Upper lobe of left lung (tissue), 4 donors: ENCODE measurements at regions not wholly inside any gene's neighbourhood (a gene's known extent, or its start where the extent isn't known, plus 50 kb on each side); places are given as distances from the start of the nearest gene placed in this dataset.

ENCODE experiments used
- CTCF ChIP-seq, 6 experiments: fragments of 450-650 bp in 4 of 6; fragments of 200-600 bp in 2 of 6; sonication (generic) in 2 of 6; IDR thresholded peaks; one replicate each; pipeline ENCODE4 v1.5.1; 2016 to 2019; ENCODE audit warnings: antibody characterized with exemption in 6 of 6
- POLR2A ChIP-seq, 4 donors: fragments of 450-650 bp; IDR thresholded peaks; one replicate each; pipeline ENCODE4 v1.5.1; 2016 to 2017; ENCODE audit warnings: antibody characterized with exemption in 4 of 4, mild to moderate bottlenecking in 2 of 4

GRCh38 chr20:56766528-56766927 is 137.4 kb downstream of the TFAP2C start:
- no peak for TF ChIP-seq POLR2A (IDR thresholded peaks at IDR 0.05)
- no peak for TF ChIP-seq CTCF (IDR thresholded peaks at IDR 0.05)
